LoVo (cell line): ENCODE measurements at regions not wholly inside any gene's neighbourhood (a gene's known extent, or its start where the extent isn't known, plus 50 kb on each side); places are given as distances from the start of the nearest gene placed in this dataset.
"Not testable (repeated sequence)": the region's sequence is repeated elsewhere in the genome, so short reads cannot be mapped to it uniquely, and the experiment has no call there.

Source experiments
- DNase-seq: peaks from one replicate; pipeline ENCODE4 v3.0.0-alpha.2; 2016; ENCODE audit warnings: low spot score

DNA sequence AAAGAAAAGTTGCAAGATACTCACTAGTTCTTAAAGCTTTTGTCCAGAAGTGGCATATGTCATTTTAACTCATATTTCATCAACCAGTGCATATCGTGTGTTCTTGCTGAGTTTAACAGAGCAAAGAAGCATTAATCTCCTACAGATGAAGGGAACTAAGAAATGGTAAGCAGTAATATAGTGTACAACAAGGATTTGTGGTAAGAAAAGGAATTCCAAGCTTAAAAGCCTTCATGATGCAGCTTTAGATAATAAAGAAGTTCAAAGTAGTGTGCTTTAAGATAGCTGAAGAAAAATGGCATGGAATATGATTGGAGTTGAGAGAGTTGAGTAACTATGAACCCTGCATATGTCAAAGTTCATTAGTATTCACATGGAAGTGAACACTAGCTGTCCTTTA, 649.8 kb upstream of the FSHR start:
- DNase-seq: no peak

DNA sequence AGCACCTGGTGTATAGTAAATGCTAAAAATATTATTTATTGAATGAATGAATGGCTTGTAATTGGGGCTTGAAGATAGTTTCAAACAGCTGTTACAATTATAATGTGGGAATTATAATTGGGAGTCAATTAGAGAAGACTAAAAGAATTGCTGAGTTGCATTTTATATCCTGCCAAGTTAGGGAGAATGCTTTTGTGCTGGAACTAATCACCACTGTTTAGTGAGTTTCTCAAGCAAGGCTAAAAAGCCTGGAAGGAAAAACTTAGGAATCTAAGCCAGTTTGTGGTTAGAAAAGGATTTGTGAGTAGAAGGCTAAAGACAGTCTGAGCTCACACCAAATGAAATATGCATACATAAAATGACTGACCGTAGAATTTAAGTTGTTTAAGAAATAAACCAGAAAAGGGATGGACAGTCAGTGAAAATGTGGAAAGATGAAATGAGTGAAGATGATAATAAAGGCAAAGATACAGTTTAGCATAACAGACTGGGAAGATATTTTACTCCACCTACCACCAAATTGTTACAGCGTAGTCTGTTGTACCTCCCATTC, 647.7 kb upstream of the FSHR start:
- DNase-seq: no peak

DNA sequence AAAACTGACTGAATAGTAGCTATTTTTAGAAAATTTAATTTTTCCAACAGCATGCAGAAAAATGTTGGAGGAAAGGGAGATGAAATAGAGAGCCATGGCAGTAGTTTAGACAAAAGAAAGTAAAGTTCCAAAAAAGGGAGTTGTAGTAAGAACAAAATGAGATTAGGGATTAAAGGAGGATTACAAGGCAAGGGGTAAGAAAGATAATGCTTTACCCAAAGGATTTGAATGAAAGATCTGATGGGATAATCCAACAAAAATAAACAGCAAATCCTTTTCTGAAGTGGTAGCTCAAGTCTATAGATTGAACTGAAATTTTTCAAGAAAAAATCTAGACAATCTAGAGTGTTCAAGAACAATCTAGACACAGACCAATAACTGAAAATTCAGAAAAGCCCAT, 644.3 kb upstream of the FSHR start:
- no peak for DNase-seq

- no peak for DNase-seq
Measured at GRCh38 chr2:49796266-49796665, 642.0 kb upstream of the FSHR start.

- DNase-seq: no peak
Measured at GRCh38 chr2:49794396-49794795, 640.1 kb upstream of the FSHR start.

DNA sequence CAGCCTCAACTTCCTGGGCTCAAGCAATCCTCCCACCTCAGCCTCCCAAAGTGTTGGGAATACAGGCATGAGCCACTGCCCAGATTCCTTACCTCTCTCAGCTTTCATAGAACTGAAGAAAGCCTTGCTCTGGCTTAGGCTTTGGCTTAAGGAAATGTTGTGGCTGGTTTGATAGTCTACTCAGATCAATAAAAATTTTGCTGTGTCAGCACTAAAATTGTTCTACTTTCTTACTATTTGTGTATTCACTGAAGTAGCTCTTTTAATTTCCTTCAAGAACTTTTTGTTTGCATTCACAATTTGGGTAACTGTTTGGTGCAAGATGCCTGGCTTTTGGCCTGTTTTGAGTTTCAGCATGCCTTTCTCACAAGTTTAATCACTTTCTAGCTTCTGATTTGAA, 634.0 kb upstream of the FSHR start:
- no peak for DNase-seq

- DNase-seq: no peak
Measured at GRCh38 chr2:49780949-49781348, 626.6 kb upstream of the FSHR start.

DNA sequence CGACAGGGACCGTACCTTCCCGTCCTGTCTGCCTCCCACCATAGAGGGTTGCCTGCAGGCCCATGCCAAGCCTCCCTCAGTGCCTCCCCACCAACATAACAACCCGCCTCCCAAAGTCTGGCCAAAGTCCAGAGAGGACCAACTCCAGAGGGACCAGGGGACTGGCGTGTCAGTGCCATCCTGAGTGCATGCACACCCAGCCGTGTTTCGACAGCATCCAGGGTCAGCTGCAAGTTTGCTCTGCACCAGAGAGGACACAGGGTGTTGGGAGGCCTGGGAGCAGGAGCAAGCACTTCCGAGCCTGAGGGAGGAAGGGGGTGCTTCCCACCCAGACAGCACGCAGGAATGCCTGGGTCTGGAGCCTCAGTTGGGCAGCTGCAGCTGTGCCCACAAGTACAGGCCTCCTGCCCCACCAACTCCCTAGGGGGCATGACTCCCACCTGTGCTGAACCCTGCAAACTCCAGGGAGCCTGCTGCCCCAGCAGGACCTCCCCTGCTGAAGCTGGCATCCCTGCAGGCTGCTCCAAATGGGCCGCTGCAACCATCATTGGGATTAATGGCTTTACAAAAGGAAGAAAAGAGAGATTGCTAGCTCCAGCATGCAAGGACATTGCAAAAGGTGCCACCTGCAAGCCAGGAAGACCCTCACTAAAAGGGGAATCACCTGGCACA, 618.1 kb upstream of the FSHR start:
- DNase-seq: no peak

- peak; percentile 14 for DNase-seq
Measured at GRCh38 chr2:49770919-49771318, 616.6 kb upstream of the FSHR start.

DNA sequence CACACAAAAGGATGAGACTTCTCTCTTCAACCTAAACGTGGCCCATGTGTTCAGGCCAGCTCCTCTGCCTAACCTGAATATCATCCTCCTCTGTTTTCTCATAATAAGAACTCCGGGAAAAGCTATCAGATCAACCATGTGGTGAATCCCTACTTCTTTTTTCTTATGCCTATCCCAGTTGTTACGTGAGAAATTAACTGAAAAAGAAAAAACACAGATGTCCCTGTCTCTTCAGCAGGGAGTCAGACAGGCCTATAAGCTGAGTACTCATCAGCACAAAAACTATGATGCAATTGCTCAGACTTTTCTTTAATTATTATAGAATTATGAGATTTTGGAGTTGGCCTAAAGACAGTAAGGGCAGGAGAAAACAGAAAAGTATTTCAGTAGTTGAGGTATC, 613.0 kb upstream of the FSHR start:
- DNase-seq: no peak

GRCh38 chr2:49755777-49756176, 601.5 kb upstream of the FSHR start:
- no peak for DNase-seq

DNA sequence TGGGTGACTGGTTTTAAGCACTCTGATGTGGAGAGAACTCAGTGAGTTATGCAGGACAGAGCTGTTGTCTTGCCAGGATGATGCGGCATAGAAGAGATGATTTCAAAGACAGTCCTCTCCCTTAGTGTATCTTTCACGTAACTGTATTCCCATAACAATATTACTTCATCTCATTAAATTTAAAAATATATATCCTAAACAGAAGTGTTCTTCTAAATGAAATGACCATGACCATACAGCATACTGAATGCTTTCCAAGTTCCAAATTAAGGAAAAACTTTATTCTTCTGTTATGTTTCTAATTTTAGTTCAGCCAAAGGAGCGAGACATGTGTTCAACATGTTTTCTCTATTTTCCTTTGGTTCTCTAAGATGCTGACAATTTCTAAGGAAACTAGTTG, 600.1 kb upstream of the FSHR start:
- DNase-seq: no peak

- no peak for DNase-seq
Measured at GRCh38 chr2:49753344-49753985, 599.1 kb upstream of the FSHR start.

- no peak for DNase-seq
Measured at GRCh38 chr2:49737606-49738005, 583.3 kb upstream of the FSHR start.

DNA sequence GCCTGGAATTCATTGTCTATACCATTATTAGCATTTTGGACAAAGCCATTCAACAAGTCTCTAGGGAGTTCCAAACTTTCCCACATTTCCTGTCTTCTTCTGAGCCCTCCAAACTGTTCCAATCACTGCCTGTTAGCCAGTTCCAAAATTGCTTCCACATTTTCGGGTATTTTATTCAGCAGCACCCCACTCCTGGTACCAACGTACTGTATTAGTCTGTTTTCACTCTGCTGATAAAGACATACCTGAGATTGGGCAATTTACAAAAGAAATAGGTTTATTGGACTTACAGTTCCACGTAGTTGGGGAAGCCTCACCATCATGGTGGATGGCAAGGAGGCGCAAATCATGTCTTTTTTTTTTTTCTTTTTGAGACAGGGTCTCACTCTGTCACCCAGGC, 578.6 kb upstream of the FSHR start:
- not testable (repeated sequence) for DNase-seq

- no peak for DNase-seq
Measured at GRCh38 chr2:49719241-49719640, 564.9 kb upstream of the FSHR start.

DNA sequence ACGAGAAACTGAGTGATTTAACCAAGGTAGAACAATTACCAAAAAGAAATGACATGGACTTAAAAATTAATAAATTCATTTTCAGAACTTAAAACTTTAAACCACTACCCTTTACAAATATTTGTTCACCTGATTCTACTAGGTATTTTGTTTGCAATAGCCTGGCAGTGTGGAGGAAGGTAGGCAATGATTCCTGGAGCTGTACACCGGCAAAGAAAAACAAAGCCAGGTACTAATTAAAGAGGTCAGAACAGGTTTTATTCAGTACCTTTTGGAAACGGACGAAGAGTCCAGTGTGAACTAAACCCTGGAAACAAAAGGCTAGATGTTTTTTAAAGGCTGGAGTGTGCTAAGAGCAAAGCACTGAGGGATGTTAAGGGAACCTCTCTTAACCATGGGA, 561.3 kb upstream of the FSHR start:
- no peak for DNase-seq

GRCh38 chr2:49714454-49714853, 560.1 kb upstream of the FSHR start:
- DNase-seq: no peak

GRCh38 chr2:49702740-49703139, 548.4 kb upstream of the FSHR start:
- no peak for DNase-seq

GRCh38 chr2:49693961-49694360, 539.6 kb upstream of the FSHR start:
- DNase-seq: no peak

- DNase-seq: not testable (repeated sequence)
Measured at GRCh38 chr2:49692022-49692421, 537.7 kb upstream of the FSHR start.

DNA sequence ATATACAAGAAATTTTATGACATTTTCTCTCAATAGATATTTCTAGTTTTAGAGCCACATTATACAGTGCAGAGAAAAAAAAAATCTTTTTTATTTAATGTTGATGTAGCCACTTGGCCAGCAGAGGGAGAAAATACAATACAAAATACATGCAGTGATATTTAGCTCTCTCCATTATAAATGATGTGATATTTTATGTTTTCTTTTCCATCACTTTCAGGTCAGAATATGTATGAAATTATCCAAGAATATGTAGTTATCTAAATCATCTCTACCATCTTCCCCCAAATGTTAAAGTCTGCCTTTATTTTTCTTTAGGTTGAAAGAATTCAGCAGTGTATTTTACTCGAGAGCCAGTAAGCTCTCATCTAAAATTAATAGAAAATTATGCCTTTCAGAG, 533.6 kb upstream of the FSHR start:
- DNase-seq: no peak

GRCh38 chr2:49686897-49687442, 532.7 kb upstream of the FSHR start:
- no peak for DNase-seq

DNA sequence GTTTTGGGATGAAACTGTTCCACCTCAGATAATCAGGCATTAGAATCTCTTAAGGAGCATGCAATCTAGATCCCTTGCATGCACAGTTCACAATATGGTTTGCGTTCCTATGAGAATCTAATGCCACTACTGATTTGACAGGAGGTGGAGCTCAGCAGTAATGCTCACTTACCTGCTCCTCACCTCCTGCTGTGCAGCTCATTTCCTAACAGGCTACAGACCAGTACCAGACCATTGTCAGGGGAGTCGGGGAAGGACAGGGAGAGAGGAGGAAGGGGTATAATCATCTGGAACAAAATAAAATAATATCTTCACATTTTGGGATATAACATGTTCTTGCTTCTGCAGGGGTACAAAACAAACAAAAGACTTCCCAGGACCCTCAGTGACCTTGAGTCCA, 532.0 kb upstream of the FSHR start:
- no peak for DNase-seq
